Endothelial cell of umbilical vein (primary cell): ENCODE measurements at regions not wholly inside any gene's neighbourhood (a gene's known extent, or its start where the extent isn't known, plus 50 kb on each side); places are given as distances from the start of the nearest gene placed in this dataset.

Source experiments
- EZH2 ChIP-seq: IDR thresholded peaks from 2 replicates; pipeline ENCODE4 v1.6.1; 2012; ENCODE audit warnings: borderline replicate concordance, low read depth, mild to moderate bottlenecking, moderate library complexity, low read length, inconsistent platforms; ENCODE audit not compliant: severe bottlenecking
- MYC ChIP-seq: IDR thresholded peaks from one replicate; pipeline ENCODE4 v1.6.1; 2011; ENCODE audit warnings: mild to moderate bottlenecking, low read depth, low read length
- POLR2A ChIP-seq: IDR thresholded peaks from 2 replicates; pipeline ENCODE4 v1.6.1; 2012; ENCODE audit warnings: low read depth, mild to moderate bottlenecking, control low read depth, low read length
- POLR2AphosphoS5 ChIP-seq: IDR thresholded peaks from 2 replicates; pipeline ENCODE4 v1.6.1; 2012; ENCODE audit warnings: low read depth, mild to moderate bottlenecking, control low read depth, low read length, moderate library complexity; ENCODE audit not compliant: insufficient read depth
- TF ChIP-seq, protein P1 (sequence below), 2 donors: IDR thresholded peaks; 1 replicate in 1 of 2; 2 replicates in 1 of 2; pipeline ENCODE4 v1.5.1; 2011; ENCODE audit warnings: low read length in 2 of 2, mild to moderate bottlenecking in 2 of 2, moderate library complexity in 2 of 2, control low read depth in 1 of 2, inconsistent platforms in 1 of 2, low read depth in 1 of 2; ENCODE audit not compliant: insufficient read depth in 1 of 2; ENCODE audit errors: extremely low read depth in 1 of 2
- TF ChIP-seq, protein P2 (sequence below): IDR thresholded peaks from 2 replicates; pipeline ENCODE4 v1.6.1; 2011; ENCODE audit not compliant: insufficient read depth, insufficient read length

DNA sequence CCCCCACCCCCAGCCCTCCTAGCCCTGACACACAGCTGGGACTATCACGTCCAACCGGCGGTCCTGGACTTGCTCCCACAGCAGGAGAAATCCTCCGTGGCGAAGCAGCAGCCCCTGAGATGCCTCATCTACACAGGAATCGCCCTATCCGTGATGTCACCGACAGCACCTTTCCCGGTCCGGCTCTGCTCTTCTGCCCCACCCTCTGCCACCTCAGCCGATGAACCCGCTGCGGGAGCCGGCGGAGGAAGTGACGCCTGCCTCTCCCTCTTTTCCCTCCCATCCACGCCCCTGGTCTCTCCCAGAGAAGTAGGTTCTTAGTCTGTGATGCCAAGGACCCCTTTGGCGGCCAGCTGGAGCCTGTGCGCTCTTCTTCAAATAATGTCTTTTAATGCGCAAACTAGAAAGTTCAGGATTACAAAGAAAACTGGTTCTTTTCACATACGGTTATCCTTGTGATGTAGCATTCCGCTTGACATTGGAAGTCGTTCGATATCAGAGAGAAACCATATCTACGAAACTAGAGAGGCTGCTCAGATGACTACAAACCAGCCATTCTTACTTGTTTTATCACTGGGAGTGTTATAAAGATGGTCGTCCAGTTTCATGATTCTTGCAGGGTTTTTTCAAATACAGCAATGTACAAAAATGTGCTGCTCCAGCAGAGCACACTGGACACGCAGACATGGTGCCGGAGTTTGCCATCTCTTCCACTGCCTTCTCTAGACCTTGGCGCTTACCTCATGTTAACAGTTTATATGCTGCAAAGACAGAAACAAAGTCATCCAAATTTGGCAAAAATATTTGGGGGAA, 120.3 kb downstream of the PPIAL4G start:
- TF ChIP-seq POLR2A (no peak), EZH2 (no peak), POLR2AphosphoS5 (no peak), MYC (no peak)
- TF ChIP-seq, protein P1, sequence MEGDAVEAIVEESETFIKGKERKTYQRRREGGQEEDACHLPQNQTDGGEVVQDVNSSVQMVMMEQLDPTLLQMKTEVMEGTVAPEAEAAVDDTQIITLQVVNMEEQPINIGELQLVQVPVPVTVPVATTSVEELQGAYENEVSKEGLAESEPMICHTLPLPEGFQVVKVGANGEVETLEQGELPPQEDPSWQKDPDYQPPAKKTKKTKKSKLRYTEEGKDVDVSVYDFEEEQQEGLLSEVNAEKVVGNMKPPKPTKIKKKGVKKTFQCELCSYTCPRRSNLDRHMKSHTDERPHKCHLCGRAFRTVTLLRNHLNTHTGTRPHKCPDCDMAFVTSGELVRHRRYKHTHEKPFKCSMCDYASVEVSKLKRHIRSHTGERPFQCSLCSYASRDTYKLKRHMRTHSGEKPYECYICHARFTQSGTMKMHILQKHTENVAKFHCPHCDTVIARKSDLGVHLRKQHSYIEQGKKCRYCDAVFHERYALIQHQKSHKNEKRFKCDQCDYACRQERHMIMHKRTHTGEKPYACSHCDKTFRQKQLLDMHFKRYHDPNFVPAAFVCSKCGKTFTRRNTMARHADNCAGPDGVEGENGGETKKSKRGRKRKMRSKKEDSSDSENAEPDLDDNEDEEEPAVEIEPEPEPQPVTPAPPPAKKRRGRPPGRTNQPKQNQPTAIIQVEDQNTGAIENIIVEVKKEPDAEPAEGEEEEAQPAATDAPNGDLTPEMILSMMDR (IDR thresholded peaks at IDR 0.05; ENCODE audit: extremely low read depth in 1 of 2, insufficient read depth in 1 of 2, low read depth in 1 of 2, low read length in 2 of 2): no peak
- TF ChIP-seq, protein P2, sequence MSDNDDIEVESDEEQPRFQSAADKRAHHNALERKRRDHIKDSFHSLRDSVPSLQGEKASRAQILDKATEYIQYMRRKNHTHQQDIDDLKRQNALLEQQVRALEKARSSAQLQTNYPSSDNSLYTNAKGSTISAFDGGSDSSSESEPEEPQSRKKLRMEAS: no peak
